ENCODE measurements at regions not wholly inside any gene's neighbourhood (a gene's known extent, or its start where the extent isn't known, plus 50 kb on each side); places are given as distances from the start of the nearest gene placed in this dataset.

DNA sequence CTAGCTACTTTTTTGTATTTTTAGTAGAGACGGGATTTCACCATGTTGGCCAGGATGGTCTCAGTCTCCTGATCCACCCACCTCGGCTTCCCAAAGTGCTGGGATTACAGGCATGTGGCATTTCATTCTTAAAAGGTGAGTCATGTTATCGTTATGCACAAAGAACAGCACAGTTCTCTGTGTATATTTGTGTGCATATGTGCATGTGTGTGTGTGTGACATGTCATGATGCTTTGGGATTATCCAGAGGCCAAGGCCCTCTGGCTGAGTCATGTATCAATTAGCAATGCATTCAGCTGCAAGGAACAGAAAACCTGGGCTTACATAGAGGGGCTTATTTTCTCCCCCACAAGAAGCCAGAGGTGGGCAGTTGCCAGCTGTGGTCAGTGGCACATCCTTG is 301.7 kb upstream of the KAZN start:
- TF ChIP-seq EZH2phosphoT487 (IDR thresholded peaks at IDR 0.05; ENCODE audit: low read depth, severe bottlenecking, unreplicated experiment): no peak
- TF ChIP-seq, protein P1, sequence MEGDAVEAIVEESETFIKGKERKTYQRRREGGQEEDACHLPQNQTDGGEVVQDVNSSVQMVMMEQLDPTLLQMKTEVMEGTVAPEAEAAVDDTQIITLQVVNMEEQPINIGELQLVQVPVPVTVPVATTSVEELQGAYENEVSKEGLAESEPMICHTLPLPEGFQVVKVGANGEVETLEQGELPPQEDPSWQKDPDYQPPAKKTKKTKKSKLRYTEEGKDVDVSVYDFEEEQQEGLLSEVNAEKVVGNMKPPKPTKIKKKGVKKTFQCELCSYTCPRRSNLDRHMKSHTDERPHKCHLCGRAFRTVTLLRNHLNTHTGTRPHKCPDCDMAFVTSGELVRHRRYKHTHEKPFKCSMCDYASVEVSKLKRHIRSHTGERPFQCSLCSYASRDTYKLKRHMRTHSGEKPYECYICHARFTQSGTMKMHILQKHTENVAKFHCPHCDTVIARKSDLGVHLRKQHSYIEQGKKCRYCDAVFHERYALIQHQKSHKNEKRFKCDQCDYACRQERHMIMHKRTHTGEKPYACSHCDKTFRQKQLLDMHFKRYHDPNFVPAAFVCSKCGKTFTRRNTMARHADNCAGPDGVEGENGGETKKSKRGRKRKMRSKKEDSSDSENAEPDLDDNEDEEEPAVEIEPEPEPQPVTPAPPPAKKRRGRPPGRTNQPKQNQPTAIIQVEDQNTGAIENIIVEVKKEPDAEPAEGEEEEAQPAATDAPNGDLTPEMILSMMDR (IDR thresholded peaks at IDR 0.05; ENCODE audit: poor library complexity): no peak

Data from hepatocyte (in vitro differentiated cells).